ENCODE measurements at regions not wholly inside any gene's neighbourhood (a gene's known extent, or its start where the extent isn't known, plus 50 kb on each side); places are given as distances from the start of the nearest gene placed in this dataset.
"Not testable (repeated sequence)": the region's sequence is repeated elsewhere in the genome, so short reads cannot be mapped to it uniquely, and the experiment has no call there.

DNA sequence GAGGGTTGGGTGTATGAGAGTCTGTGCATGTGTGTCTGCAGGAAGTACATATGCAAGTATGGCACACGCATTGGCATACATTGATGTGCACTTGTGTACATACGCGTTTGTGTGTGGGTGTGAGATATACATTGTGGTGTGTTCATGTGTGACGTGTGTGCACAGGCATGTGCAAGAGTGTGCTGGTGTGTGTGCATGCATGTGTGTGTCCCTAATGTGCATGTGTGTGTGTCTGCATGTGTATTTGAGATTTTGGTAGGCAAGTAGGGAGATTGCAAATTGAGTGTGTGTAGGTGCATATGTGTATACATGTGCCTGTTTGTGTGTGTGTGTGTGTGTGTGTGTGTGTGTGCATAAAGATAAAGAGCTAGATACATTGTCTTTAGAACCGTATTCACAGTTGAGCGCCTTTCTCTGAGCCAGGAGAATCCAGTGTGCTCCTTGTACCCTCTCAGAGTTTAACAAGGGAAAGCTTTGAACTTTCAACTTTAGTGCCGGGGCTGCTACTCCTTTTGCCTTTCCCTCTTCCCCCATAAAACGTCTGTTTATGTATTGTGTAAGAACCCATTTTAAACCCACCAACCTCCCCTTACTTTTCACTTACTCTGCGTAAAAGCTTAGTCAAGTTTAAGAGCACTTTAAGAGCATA lies 152.4 kb upstream of the CHL1 start:
- no peak for DNase-seq (ENCODE audit: extremely low read depth, low read depth)
- TF ChIP-seq, protein P1, sequence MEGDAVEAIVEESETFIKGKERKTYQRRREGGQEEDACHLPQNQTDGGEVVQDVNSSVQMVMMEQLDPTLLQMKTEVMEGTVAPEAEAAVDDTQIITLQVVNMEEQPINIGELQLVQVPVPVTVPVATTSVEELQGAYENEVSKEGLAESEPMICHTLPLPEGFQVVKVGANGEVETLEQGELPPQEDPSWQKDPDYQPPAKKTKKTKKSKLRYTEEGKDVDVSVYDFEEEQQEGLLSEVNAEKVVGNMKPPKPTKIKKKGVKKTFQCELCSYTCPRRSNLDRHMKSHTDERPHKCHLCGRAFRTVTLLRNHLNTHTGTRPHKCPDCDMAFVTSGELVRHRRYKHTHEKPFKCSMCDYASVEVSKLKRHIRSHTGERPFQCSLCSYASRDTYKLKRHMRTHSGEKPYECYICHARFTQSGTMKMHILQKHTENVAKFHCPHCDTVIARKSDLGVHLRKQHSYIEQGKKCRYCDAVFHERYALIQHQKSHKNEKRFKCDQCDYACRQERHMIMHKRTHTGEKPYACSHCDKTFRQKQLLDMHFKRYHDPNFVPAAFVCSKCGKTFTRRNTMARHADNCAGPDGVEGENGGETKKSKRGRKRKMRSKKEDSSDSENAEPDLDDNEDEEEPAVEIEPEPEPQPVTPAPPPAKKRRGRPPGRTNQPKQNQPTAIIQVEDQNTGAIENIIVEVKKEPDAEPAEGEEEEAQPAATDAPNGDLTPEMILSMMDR (IDR thresholded peaks at IDR 0.05; ENCODE audit: low read depth, low read length), result no peak

- DNase-seq (ENCODE audit: extremely low read depth, low read depth), result not testable (repeated sequence)
Measured at GRCh38 chr3:44941-45340, 151.6 kb upstream of the CHL1 start.

GRCh38 chr3:46576-46975 lies 150.0 kb upstream of the CHL1 start:
- no peak for DNase-seq (ENCODE audit: extremely low read depth, low read depth)
- TF ChIP-seq, protein P1 (IDR thresholded peaks at IDR 0.05; ENCODE audit: low read depth, low read length), result no peak

DNA sequence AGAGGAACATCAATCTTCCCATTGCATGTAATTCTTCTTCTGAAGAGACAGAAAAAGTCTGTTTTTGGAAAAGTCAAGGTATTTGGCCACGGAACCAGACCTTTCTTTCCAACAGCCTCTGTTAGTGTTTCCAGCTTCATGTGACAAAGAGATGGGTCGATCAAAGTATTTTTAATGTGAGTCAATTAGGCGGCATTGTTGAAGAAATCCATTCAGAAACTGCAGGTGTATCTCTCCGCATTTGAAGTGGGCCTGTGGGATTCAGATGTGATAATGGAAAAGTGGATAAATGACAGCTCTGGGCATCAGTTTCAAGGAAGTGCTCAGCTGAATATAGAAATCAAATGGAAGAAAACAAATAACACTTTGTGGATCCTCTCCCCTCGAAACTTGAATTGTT lies 143.1 kb upstream of the CHL1 start:
- not testable (repeated sequence) for DNase-seq (ENCODE audit: extremely low read depth, low read depth)

GRCh38 chr3:54240-54639 lies 142.3 kb upstream of the CHL1 start:
- DNase-seq (ENCODE audit: extremely low read depth, low read depth), result no peak

GRCh38 chr3:56672-57071 lies 139.9 kb upstream of the CHL1 start:
- TF ChIP-seq, protein P1 (IDR thresholded peaks at IDR 0.05; ENCODE audit: low read depth, low read length), result no peak
- DNase-seq (ENCODE audit: extremely low read depth, low read depth), result no peak

More at GRCh38 chr3:54240-54639, 142.3 kb upstream of the CHL1 start:
- TF ChIP-seq, protein P1 (IDR thresholded peaks at IDR 0.05; ENCODE audit: low read depth, low read length), result no peak

- TF ChIP-seq, protein P1 (IDR thresholded peaks at IDR 0.05; ENCODE audit: low read depth, low read length), result no peak
- no peak for DNase-seq (ENCODE audit: extremely low read depth, low read depth)
Measured at GRCh38 chr3:59854-60253, 136.7 kb upstream of the CHL1 start.

DNA sequence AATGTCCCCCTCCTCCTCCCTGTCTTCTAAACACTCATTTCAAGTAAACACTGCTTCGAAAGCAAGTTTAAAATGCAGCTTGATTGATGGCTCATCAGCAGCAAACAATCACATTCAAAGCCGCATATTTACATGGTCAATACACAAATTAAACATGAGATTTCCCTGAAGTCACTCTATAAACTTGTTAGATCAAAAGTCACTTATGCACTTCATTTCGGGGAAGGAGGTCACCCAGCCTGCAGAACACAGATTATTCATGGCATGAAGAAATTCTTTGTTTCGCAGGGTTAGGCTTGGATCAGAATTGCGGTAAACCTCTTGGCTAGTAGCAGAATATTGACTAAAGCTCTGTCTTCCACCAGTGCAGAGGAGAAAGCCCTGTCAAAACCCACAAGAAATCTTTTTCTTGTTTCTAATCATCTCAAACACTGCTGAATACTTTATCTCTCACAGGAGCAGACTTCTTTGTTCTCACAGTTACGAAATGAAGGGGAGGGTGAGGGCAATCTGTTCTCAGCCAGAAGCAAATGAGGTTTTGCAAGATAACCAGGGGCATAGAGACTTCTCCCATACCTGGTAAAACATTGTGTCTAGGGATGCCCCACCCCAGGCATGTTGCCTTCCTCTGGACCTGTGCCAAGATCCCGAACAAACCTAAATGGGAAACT lies 133.3 kb upstream of the CHL1 start:
- no peak for DNase-seq (ENCODE audit: extremely low read depth, low read depth)
- TF ChIP-seq, protein P1 (IDR thresholded peaks at IDR 0.05; ENCODE audit: low read depth, low read length), result no peak
